Esophagus muscularis mucosa (tissue), 4 donors: ENCODE measurements at regions not wholly inside any gene's neighbourhood (a gene's known extent, or its start where the extent isn't known, plus 50 kb on each side); places are given as distances from the start of the nearest gene placed in this dataset.
"Not testable (repeated sequence)": the region's sequence is repeated elsewhere in the genome, so short reads cannot be mapped to it uniquely, and the experiment has no call there.

Experiments
- DNase-seq: peaks from one replicate; pipeline ENCODE4 v3.0.0-alpha.2; 2017; ENCODE audit errors: extremely low spot score
- H3K27ac ChIP-seq, 4 donors: fragments of 200-600 bp; sonication (generic); replicated peaks in 1 of 4; 1 replicate in 3 of 4; 2 replicates in 1 of 4; pipeline ENCODE4 v1.5.1; 2016 to 2019; ENCODE audit warnings: mild to moderate bottlenecking in 1 of 4
- H3K27me3 ChIP-seq, 4 donors: fragments of 200-600 bp; sonication (generic); one replicate each; pipeline versions ENCODE4 v1.5.1 to v1.6.0; 2016 to 2019
- H3K36me3 ChIP-seq, 4 donors: fragments of 200-600 bp; sonication (generic); one replicate each; pipeline ENCODE4 v1.5.1; 2016 to 2019
- H3K4me1 ChIP-seq, 4 donors: fragments of 200-600 bp; sonication (generic); one replicate each; pipeline ENCODE4 v1.5.1; 2016 to 2019
- H3K4me3 ChIP-seq, 4 donors: fragments of 200-600 bp; sonication (generic); 1 replicate in 2 of 4; 2 replicates in 2 of 4; pipeline ENCODE4 v1.5.1; 2016 to 2019; ENCODE audit warnings: mild to moderate bottlenecking in 4 of 4, moderate library complexity in 1 of 4
- H3K9me3 ChIP-seq, 4 donors: fragments of 200-600 bp; sonication (generic); 1 replicate in 3 of 4; 2 replicates in 1 of 4; pipeline ENCODE4 v1.5.1; 2016 to 2019
- CTCF ChIP-seq, 3 experiments: fragments of 200-600 bp in 2 of 3; fragments of 450-650 bp in 1 of 3; sonication (generic) in 2 of 3; IDR thresholded peaks; one replicate each; pipeline ENCODE4 v1.5.1; 2017 to 2019; ENCODE audit warnings: antibody characterized with exemption in 3 of 3, mild to moderate bottlenecking in 2 of 3, moderate library complexity in 1 of 3
- EP300 ChIP-seq: sonication (generic); formaldehyde crosslinking; IDR thresholded peaks from one replicate; pipeline ENCODE4 v1.6.1; 2017; ENCODE audit warnings: antibody characterized with exemption
- POLR2A ChIP-seq: fragments of 450-650 bp; IDR thresholded peaks from one replicate; pipeline ENCODE4 v1.6.1; 2017; ENCODE audit warnings: antibody characterized with exemption, moderate library complexity, mild to moderate bottlenecking, low read depth
- POLR2AphosphoS5 ChIP-seq, 2 donors: sonication (generic); formaldehyde crosslinking; IDR thresholded peaks; one replicate each; pipeline ENCODE4 v1.6.1; 2017; ENCODE audit warnings: antibody characterized with exemption in 2 of 2
- WGBS: methylation state at CpG from one replicate; pipeline ENCODE4 v1.1.5; 2018; 5-methylcytosine and 5-hydroxymethylcytosine counted together
- intact Hi-C: fragments of 100-400 bp; cut with DNase I; formaldehyde crosslinking; loops from one replicate; pipeline ENCODE4 v1.15.1; 2023

GRCh38 chr1:121538943-121539575 lies 354.3 kb downstream of the SRGAP2C start:
- intact Hi-C loops, result no loop called here
- TF ChIP-seq POLR2A, result no peak
- TF ChIP-seq CTCF (IDR thresholded peaks at IDR 0.05), result no peak
- no peak for TF ChIP-seq POLR2AphosphoS5 (IDR thresholded peaks at IDR 0.05)
- TF ChIP-seq EP300, result no peak
- no peaks in the 10 kb centered on the region for H3K36me3 ChIP-seq
- no peak overlapping the region for H3K27ac ChIP-seq
- H3K4me3 ChIP-seq, result no peak overlapping the region
- no peaks in the 10 kb centered on the region for H3K27me3 ChIP-seq
- H3K9me3 ChIP-seq, result no peaks in the 10 kb centered on the region
- no peaks in the 10 kb centered on the region for H3K4me1 ChIP-seq
- 65% methylated on average over 2 of the region's 2 CpGs for WGBS
- no peak for DNase-seq

GRCh38 chr1:121543988-121544387 lies 359.2 kb downstream of the SRGAP2C start:
- 64% methylated on average over 4 of the region's 4 CpGs for whole genome bisulfite sequencing
- H3K4me1 ChIP-seq, H3K27ac ChIP-seq: not testable (repeated sequence)

GRCh38 chr1:121544500-121544899 lies 359.7 kb downstream of the SRGAP2C start:
- TF ChIP-seq EP300, result no peak
- no peak for TF ChIP-seq POLR2AphosphoS5 (IDR thresholded peaks at IDR 0.05)
- H3K4me1 ChIP-seq, result no peaks in the 10 kb centered on the region
- H3K4me3 ChIP-seq, result no peak overlapping the region
- DNase-seq, result no peak
- H3K36me3 ChIP-seq, result no peaks in the 10 kb centered on the region
- WGBS, result 85% methylated on average over 2 of the region's 2 CpGs
- H3K27me3 ChIP-seq, result no peaks in the 10 kb centered on the region
- H3K9me3 ChIP-seq, result no peaks in the 10 kb centered on the region
- intact Hi-C loops, result no loop called here
- no peak overlapping the region for H3K27ac ChIP-seq

More at GRCh38 chr1:121543988-121544387, 359.2 kb downstream of the SRGAP2C start:
- DNase-seq, H3K4me3 ChIP-seq, H3K27me3 ChIP-seq, intact Hi-C loops, H3K36me3 ChIP-seq, H3K9me3 ChIP-seq: not testable (repeated sequence)

- H3K4me1 ChIP-seq, H3K36me3 ChIP-seq, H3K9me3 ChIP-seq, H3K4me3 ChIP-seq, intact Hi-C loops, H3K27me3 ChIP-seq, H3K27ac ChIP-seq, DNase-seq: not testable (repeated sequence)
- whole genome bisulfite sequencing, result no CpG with 5 or more reads among the region's 3 CpGs
Observed at GRCh38 chr1:121545899-121546298, 361.1 kb downstream of the SRGAP2C start.

- Histone ChIP-seq H3K4me1 (no peaks in the 10 kb centered on the region), H3K36me3 (no peaks in the 10 kb centered on the region), H3K27ac (no peak overlapping the region), H3K9me3 (no peaks in the 10 kb centered on the region), H3K27me3 (no peaks in the 10 kb centered on the region), H3K4me3 (no peak overlapping the region)
- no peak for DNase-seq
- intact Hi-C loops, result no loop called here
- 75% methylated on average over 3 of the region's 3 CpGs for WGBS
- TF ChIP-seq POLR2A (no peak), POLR2AphosphoS5 (IDR thresholded peaks at IDR 0.05) (no peak), EP300 (no peak), CTCF (IDR thresholded peaks at IDR 0.05) (no peak)
Observed at GRCh38 chr1:121546830-121547591, 362.2 kb downstream of the SRGAP2C start.

GRCh38 chr1:121547726-121548125 lies 363.0 kb downstream of the SRGAP2C start:
- H3K36me3 ChIP-seq, result not testable (repeated sequence)

GRCh38 chr1:121550817-121551216 lies 366.0 kb downstream of the SRGAP2C start:
- H3K27me3 ChIP-seq, H3K4me1 ChIP-seq, H3K9me3 ChIP-seq, H3K4me3 ChIP-seq, H3K27ac ChIP-seq, H3K36me3 ChIP-seq, DNase-seq, intact Hi-C loops: not testable (repeated sequence)
- WGBS, result 92% methylated on average over 3 of the region's 3 CpGs

More at GRCh38 chr1:121547726-121548125, 363.0 kb downstream of the SRGAP2C start:
- H3K27ac ChIP-seq, H3K4me1 ChIP-seq, intact Hi-C loops, DNase-seq, H3K27me3 ChIP-seq, H3K9me3 ChIP-seq, H3K4me3 ChIP-seq: not testable (repeated sequence)
- WGBS, result 89% methylated on average over 2 of the region's 2 CpGs

GRCh38 chr1:121551491-121551890 lies 366.7 kb downstream of the SRGAP2C start:
- intact Hi-C loops, H3K27ac ChIP-seq, H3K36me3 ChIP-seq, DNase-seq, H3K4me3 ChIP-seq, H3K27me3 ChIP-seq, H3K4me1 ChIP-seq, H3K9me3 ChIP-seq: not testable (repeated sequence)
- WGBS, result 69% methylated on average over 2 of the region's 2 CpGs

GRCh38 chr1:121556560-121556959 lies 371.8 kb downstream of the SRGAP2C start:
- intact Hi-C loops, result not testable (repeated sequence)
- 85% methylated on average over 1 of the region's 1 CpG for WGBS

GRCh38 chr1:121558034-121558433 lies 373.3 kb downstream of the SRGAP2C start:
- H3K4me1 ChIP-seq, DNase-seq, H3K27ac ChIP-seq, H3K27me3 ChIP-seq, H3K36me3 ChIP-seq, H3K9me3 ChIP-seq, intact Hi-C loops, H3K4me3 ChIP-seq: not testable (repeated sequence)
- WGBS, result 83% methylated on average over 1 of the region's 1 CpG

More at GRCh38 chr1:121556560-121556959, 371.8 kb downstream of the SRGAP2C start:
- H3K27me3 ChIP-seq, DNase-seq, H3K4me3 ChIP-seq, H3K9me3 ChIP-seq, H3K36me3 ChIP-seq, H3K4me1 ChIP-seq, H3K27ac ChIP-seq: not testable (repeated sequence)
